GM23338 (cell line): ENCODE measurements at regions not wholly inside any gene's neighbourhood (a gene's known extent, or its start where the extent isn't known, plus 50 kb on each side); places are given as distances from the start of the nearest gene placed in this dataset.

ENCODE experiments used
- ATAC-seq: fragments of 200-7000 bp; cut with Tn5 transposase; 3 replicates; pipeline ENCODE4 v1.9.1; 2020
- DNase-seq: peaks from one replicate; pipeline ENCODE4 v3.0.0-alpha.2; 2015; ENCODE audit warnings: low spot score
- H2AFZ ChIP-seq: fragments of 200-600 bp; sonication (generic); 2 replicates; pipeline ENCODE4 v1.8.0; 2016; ENCODE audit warnings: antibody characterized with exemption, mild to moderate bottlenecking, moderate library complexity
- H3F3A ChIP-seq: fragments of 200-600 bp; sonication (generic); replicated peaks from 2 replicates; pipeline ENCODE4 v1.8.0; 2017; ENCODE audit warnings: antibody characterized with exemption, mixed run types, low read depth
- H3K27ac ChIP-seq: fragments of 200-600 bp; sonication (generic); 2 replicates; pipeline ENCODE4 v1.6.1; 2016; ENCODE audit warnings: low read depth
- H3K27me3 ChIP-seq: fragments of 200-600 bp; sonication (generic); 2 replicates; pipeline ENCODE4 v1.8.0; 2016; ENCODE audit warnings: mild to moderate bottlenecking, mixed run types, moderate library complexity; ENCODE audit not compliant: insufficient read depth
- H3K36me3 ChIP-seq: fragments of 200-600 bp; sonication (generic); 2 replicates; pipeline ENCODE4 v1.8.0; 2016; ENCODE audit warnings: mild to moderate bottlenecking; ENCODE audit not compliant: insufficient read depth
- H3K4me1 ChIP-seq: fragments of 200-600 bp; sonication (generic); 2 replicates; pipeline ENCODE4 v1.8.0; 2016; ENCODE audit warnings: mild to moderate bottlenecking, moderate library complexity; ENCODE audit not compliant: insufficient read depth
- H3K4me2 ChIP-seq: fragments of 200-600 bp; sonication (generic); 2 replicates; pipeline ENCODE4 v1.7.1; 2017; ENCODE audit warnings: mixed run types
- H3K4me3 ChIP-seq: fragments of 200-600 bp; sonication (generic); 2 replicates; pipeline ENCODE4 v1.6.1; 2016; ENCODE audit warnings: mixed run types
- H3K79me2 ChIP-seq: fragments of 200-600 bp; sonication (generic); replicated peaks from 2 replicates; pipeline ENCODE4 v1.8.0; 2017; ENCODE audit warnings: mild to moderate bottlenecking; ENCODE audit not compliant: insufficient read depth
- H3K9me2 ChIP-seq: fragments of 200-600 bp; sonication (generic); 2 replicates; pipeline ENCODE4 v1.8.0; 2017; ENCODE audit not compliant: insufficient read depth
- H4K20me1 ChIP-seq: fragments of 200-600 bp; sonication (generic); replicated peaks from 2 replicates; pipeline ENCODE4 v1.8.0; 2017; ENCODE audit warnings: mild to moderate bottlenecking; ENCODE audit not compliant: insufficient read depth
- H3K27ac Mint-ChIP-seq: 2 replicates; pipeline ENCODE4 v1.8.0; 2020; ENCODE audit warnings: inconsistent platforms, mild to moderate bottlenecking, moderate library complexity, mixed read lengths
- H3K27me3 Mint-ChIP-seq: 3 replicates; pipeline ENCODE4 v1.8.0; 2022; ENCODE audit warnings: low read depth, mild to moderate bottlenecking, moderate library complexity, mixed read lengths, inconsistent platforms; ENCODE audit not compliant: insufficient read depth, poor library complexity
- H3K36me3 Mint-ChIP-seq: 3 replicates; pipeline ENCODE4 v1.8.0; 2021; ENCODE audit warnings: low read depth, mild to moderate bottlenecking, inconsistent platforms, moderate library complexity, mixed read lengths
- H3K4me1 Mint-ChIP-seq: 3 replicates; pipeline ENCODE4 v1.8.0; 2020; ENCODE audit warnings: mild to moderate bottlenecking, inconsistent platforms, mixed read lengths
- H3K4me3 Mint-ChIP-seq: 3 replicates; pipeline ENCODE4 v1.8.0; 2021; ENCODE audit warnings: moderate library complexity, mild to moderate bottlenecking, inconsistent platforms, mixed read lengths
- H3K9me3 Mint-ChIP-seq: 3 replicates; pipeline ENCODE4 v1.8.0; 2020; ENCODE audit warnings: moderate library complexity, mild to moderate bottlenecking, inconsistent platforms, mixed read lengths
- EZH2 ChIP-seq: fragments of 200-600 bp; sonication (generic); IDR thresholded peaks from one replicate; pipeline ENCODE4 v1.8.0; 2017; ENCODE audit warnings: antibody characterized with exemption, mild to moderate bottlenecking, low read depth; ENCODE audit not compliant: unreplicated experiment
- EZH2phosphoT487 ChIP-seq: fragments of 200-600 bp; sonication (generic); IDR thresholded peaks from one replicate; pipeline ENCODE4 v1.8.1; 2018; ENCODE audit warnings: antibody characterized with exemption; ENCODE audit not compliant: unreplicated experiment
- NANOG ChIP-seq: IDR thresholded peaks from 2 replicates; pipeline ENCODE4 v1.6.1; 2016; ENCODE audit warnings: antibody characterized with exemption, borderline replicate concordance
- POLR2AphosphoS5 ChIP-seq: IDR thresholded peaks from 2 replicates; pipeline ENCODE4 v1.6.1; 2016; ENCODE audit warnings: antibody characterized with exemption, low read depth
- STAT1 ChIP-seq: IDR thresholded peaks from one replicate; pipeline ENCODE4 v1.6.1; 2016; ENCODE audit warnings: antibody characterized with exemption; ENCODE audit not compliant: unreplicated experiment
- ZNF114 ChIP-seq: fragments of 250-450 bp; sonication (Bioruptor Pico); IDR thresholded peaks from 2 replicates; pipeline ENCODE4 v1.5.0; 2020; ENCODE audit warnings: mild to moderate bottlenecking, moderate library complexity
- TF ChIP-seq, protein P1 (sequence below), 2 experiments: fragments of 200-600 bp in 1 of 2; sonication (generic) in 1 of 2; conservative IDR thresholded peaks; 2 replicates each; pipeline versions ENCODE4 v1.5.1 to v1.6.1; 2016 to 2017; ENCODE audit warnings: antibody characterized with exemption in 2 of 2, low read depth in 2 of 2, mild to moderate bottlenecking in 2 of 2, moderate library complexity in 1 of 2
- TF ChIP-seq, protein P2 (sequence below): IDR thresholded peaks from one replicate; pipeline ENCODE4 v1.6.1; 2018; ENCODE audit warnings: antibody characterized with exemption; ENCODE audit not compliant: unreplicated experiment

DNA sequence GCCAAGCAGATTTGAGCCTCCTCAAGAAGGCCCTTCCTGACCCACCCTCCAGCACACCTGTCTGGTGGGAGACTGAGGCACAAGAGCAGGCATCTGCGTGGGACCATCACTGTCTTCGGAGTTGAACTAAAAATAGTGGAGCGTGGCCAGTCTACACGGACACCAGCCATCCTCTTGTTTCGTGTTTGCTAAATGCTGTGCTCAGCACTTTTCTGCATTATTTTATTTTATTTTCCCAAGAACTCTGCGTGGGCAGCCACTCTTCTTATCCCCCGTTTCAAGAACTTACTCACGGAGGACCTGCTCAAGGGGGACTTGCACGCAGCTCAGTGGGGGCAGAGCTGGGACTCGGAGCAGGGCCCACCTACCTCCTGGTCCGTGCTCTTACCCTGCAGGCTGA lies 60.8 kb downstream of the SOCS3 start:
- Mint-ChIP-seq H3K27me3 (peaks cover 10% of the 10 kb centered on the region), H3K9me3 (no peaks in the 10 kb centered on the region; the same call in 2 of the 3 replicates), H3K27ac (no peak overlapping the region), H3K4me3 (no peak overlapping the region), H3K4me1 (peaks cover 7% of the 10 kb centered on the region), H3K36me3 (no peaks in the 10 kb centered on the region)
- H3F3A ChIP-seq, result no peaks in the 10 kb centered on the region
- H3K4me2 ChIP-seq, result no peak overlapping the region
- H3K27me3 ChIP-seq, result no peaks in the 10 kb centered on the region
- no peak overlapping the region for H3K27ac ChIP-seq
- ATAC-seq (peak; percentile 49; the same call in 2 of the 3 replicates), DNase-seq (no peak)
- no peaks in the 10 kb centered on the region for H4K20me1 ChIP-seq
- TF ChIP-seq ZNF114 (CRISPR knock-in tag), result no peak
- no peaks in the 10 kb centered on the region for H3K36me3 ChIP-seq
- H2AFZ ChIP-seq, result no peak overlapping the region
- no peaks in the 10 kb centered on the region for H3K4me1 ChIP-seq
- H3K79me2 ChIP-seq, result no peaks in the 10 kb centered on the region
- no peak overlapping the region for H3K4me3 ChIP-seq
- H3K9me2 ChIP-seq, result no peaks in the 10 kb centered on the region

- H3K9me3 Mint-ChIP-seq, result no peaks in the 10 kb centered on the region; the same call in 2 of the 3 replicates
- H3K4me1 Mint-ChIP-seq, result no peaks in the 10 kb centered on the region; the same call in 2 of the 3 replicates
- TF ChIP-seq EZH2 (no peak), NANOG (no peak), EZH2phosphoT487 (no peak)
- TF ChIP-seq, protein P1, sequence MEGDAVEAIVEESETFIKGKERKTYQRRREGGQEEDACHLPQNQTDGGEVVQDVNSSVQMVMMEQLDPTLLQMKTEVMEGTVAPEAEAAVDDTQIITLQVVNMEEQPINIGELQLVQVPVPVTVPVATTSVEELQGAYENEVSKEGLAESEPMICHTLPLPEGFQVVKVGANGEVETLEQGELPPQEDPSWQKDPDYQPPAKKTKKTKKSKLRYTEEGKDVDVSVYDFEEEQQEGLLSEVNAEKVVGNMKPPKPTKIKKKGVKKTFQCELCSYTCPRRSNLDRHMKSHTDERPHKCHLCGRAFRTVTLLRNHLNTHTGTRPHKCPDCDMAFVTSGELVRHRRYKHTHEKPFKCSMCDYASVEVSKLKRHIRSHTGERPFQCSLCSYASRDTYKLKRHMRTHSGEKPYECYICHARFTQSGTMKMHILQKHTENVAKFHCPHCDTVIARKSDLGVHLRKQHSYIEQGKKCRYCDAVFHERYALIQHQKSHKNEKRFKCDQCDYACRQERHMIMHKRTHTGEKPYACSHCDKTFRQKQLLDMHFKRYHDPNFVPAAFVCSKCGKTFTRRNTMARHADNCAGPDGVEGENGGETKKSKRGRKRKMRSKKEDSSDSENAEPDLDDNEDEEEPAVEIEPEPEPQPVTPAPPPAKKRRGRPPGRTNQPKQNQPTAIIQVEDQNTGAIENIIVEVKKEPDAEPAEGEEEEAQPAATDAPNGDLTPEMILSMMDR (conservative IDR thresholded peaks at IDR 0.05; ENCODE audit: low read depth in 2 of 2), result no peak
- Histone ChIP-seq H3F3A (no peaks in the 10 kb centered on the region), H3K27me3 (no peaks in the 10 kb centered on the region), H4K20me1 (no peaks in the 10 kb centered on the region), H3K4me1 (no peaks in the 10 kb centered on the region), H3K4me3 (no peak overlapping the region), H3K4me2 (no peak overlapping the region), H3K79me2 (no peaks in the 10 kb centered on the region), H3K36me3 (no peaks in the 10 kb centered on the region), H3K27ac (no peak overlapping the region), H3K9me2 (no peaks in the 10 kb centered on the region), H2AFZ (peak overlapping the region; percentile 47; the same call in 1 of the 2 replicates)
- no peaks in the 10 kb centered on the region for H3K36me3 Mint-ChIP-seq
- H3K4me3 Mint-ChIP-seq, result no peak overlapping the region
- ATAC-seq, result no peak
- no peak overlapping the region for H3K27ac Mint-ChIP-seq
- no peak for DNase-seq
- H3K27me3 Mint-ChIP-seq, result peaks cover 7% of the 10 kb centered on the region
Observed at GRCh38 chr17:78294776-78295175, 63.3 kb downstream of the TMEM235 start.

- peaks cover 7% of the 10 kb centered on the region for H3K27me3 Mint-ChIP-seq
- no peak overlapping the region for H3K27ac Mint-ChIP-seq
- no peak overlapping the region for H3K4me3 ChIP-seq
- no peaks in the 10 kb centered on the region; the same call in 2 of the 3 replicates for H3K9me3 Mint-ChIP-seq
- no peaks in the 10 kb centered on the region for H3K9me2 ChIP-seq
- H3K79me2 ChIP-seq, result no peaks in the 10 kb centered on the region
- no peaks in the 10 kb centered on the region for H3K4me1 ChIP-seq
- no peak overlapping the region for H3K4me2 ChIP-seq
- no peaks in the 10 kb centered on the region for H3K36me3 Mint-ChIP-seq
- no peaks in the 10 kb centered on the region for H4K20me1 ChIP-seq
- H3K27me3 ChIP-seq, result no peaks in the 10 kb centered on the region
- no peak for DNase-seq
- no peak for ATAC-seq
- 0 out of 2 replicates have a peak overlapping the region, but pooled peaks have one; percentile 47 for H2AFZ ChIP-seq
- no peak overlapping the region for H3K27ac ChIP-seq
- no peak overlapping the region for H3K4me3 Mint-ChIP-seq
- no peaks in the 10 kb centered on the region; the same call in 2 of the 3 replicates for H3K4me1 Mint-ChIP-seq
- H3K36me3 ChIP-seq, result no peaks in the 10 kb centered on the region
- no peaks in the 10 kb centered on the region for H3F3A ChIP-seq
- TF ChIP-seq, protein P2, sequence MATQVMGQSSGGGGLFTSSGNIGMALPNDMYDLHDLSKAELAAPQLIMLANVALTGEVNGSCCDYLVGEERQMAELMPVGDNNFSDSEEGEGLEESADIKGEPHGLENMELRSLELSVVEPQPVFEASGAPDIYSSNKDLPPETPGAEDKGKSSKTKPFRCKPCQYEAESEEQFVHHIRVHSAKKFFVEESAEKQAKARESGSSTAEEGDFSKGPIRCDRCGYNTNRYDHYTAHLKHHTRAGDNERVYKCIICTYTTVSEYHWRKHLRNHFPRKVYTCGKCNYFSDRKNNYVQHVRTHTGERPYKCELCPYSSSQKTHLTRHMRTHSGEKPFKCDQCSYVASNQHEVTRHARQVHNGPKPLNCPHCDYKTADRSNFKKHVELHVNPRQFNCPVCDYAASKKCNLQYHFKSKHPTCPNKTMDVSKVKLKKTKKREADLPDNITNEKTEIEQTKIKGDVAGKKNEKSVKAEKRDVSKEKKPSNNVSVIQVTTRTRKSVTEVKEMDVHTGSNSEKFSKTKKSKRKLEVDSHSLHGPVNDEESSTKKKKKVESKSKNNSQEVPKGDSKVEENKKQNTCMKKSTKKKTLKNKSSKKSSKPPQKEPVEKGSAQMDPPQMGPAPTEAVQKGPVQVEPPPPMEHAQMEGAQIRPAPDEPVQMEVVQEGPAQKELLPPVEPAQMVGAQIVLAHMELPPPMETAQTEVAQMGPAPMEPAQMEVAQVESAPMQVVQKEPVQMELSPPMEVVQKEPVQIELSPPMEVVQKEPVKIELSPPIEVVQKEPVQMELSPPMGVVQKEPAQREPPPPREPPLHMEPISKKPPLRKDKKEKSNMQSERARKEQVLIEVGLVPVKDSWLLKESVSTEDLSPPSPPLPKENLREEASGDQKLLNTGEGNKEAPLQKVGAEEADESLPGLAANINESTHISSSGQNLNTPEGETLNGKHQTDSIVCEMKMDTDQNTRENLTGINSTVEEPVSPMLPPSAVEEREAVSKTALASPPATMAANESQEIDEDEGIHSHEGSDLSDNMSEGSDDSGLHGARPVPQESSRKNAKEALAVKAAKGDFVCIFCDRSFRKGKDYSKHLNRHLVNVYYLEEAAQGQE, result no peak
- TF ChIP-seq POLR2AphosphoS5 (no peak), STAT1 (no peak), NANOG (no peak)
Observed at GRCh38 chr17:78294356-78294755, 62.9 kb downstream of the TMEM235 start.
